H9 (cell line): ENCODE measurements at regions not wholly inside any gene's neighbourhood (a gene's known extent, or its start where the extent isn't known, plus 50 kb on each side); places are given as distances from the start of the nearest gene placed in this dataset.

Experiments
- DNase-seq: peaks from one replicate; pipeline ENCODE4 v3.0.0-alpha.2; 2017
- H2AFZ ChIP-seq: one replicate; pipeline ENCODE4 v1.6.1; 2013; ENCODE audit warnings: mild to moderate bottlenecking, low read length, control low read depth, moderate library complexity
- H2AK5ac ChIP-seq: 2 replicates; pipeline ENCODE4 v1.6.1; 2013; ENCODE audit warnings: low read length, control low read depth, mixed read lengths; ENCODE audit not compliant: insufficient read length
- H2BK120ac ChIP-seq: one replicate; pipeline ENCODE4 v1.6.1; 2013; ENCODE audit warnings: low read depth, mild to moderate bottlenecking, low read length, control low read depth, inconsistent platforms; ENCODE audit not compliant: poor library complexity, severe bottlenecking
- H2BK12ac ChIP-seq: 2 replicates; pipeline ENCODE4 v1.6.1; 2013; ENCODE audit warnings: low read length, control low read depth, mixed read lengths, low read depth; ENCODE audit not compliant: insufficient read length
- H2BK15ac ChIP-seq: 2 replicates; pipeline ENCODE4 v1.6.1; 2013; ENCODE audit warnings: low read depth, low read length, control low read depth
- H2BK20ac ChIP-seq: one replicate; pipeline ENCODE4 v1.6.1; 2013; ENCODE audit warnings: low read depth, mild to moderate bottlenecking, low read length, control low read depth, inconsistent platforms; ENCODE audit not compliant: poor library complexity, severe bottlenecking
- H2BK5ac ChIP-seq: 2 replicates; pipeline ENCODE4 v1.6.1; 2013; ENCODE audit warnings: low read length, control low read depth, mixed read lengths; ENCODE audit not compliant: insufficient read length
- H3K14ac ChIP-seq: 2 replicates; pipeline ENCODE4 v1.6.1; 2013; ENCODE audit warnings: low read length, control low read depth; ENCODE audit not compliant: insufficient read depth
- H3K18ac ChIP-seq: 2 replicates; pipeline ENCODE4 v1.6.1; 2013; ENCODE audit warnings: low read depth, mild to moderate bottlenecking, mixed read lengths, low read length, control low read depth; ENCODE audit not compliant: insufficient read length
- H3K23ac ChIP-seq: 2 replicates; pipeline ENCODE4 v1.6.1; 2013; ENCODE audit warnings: low read length, control low read depth, mixed read lengths, low read depth; ENCODE audit not compliant: insufficient read length
- H3K23me2 ChIP-seq: 2 replicates; pipeline ENCODE4 v1.6.1; 2013; ENCODE audit warnings: low read depth, mild to moderate bottlenecking, mixed read lengths, low read length, control low read depth; ENCODE audit not compliant: insufficient read length, poor library complexity, severe bottlenecking
- H3K27ac ChIP-seq: 2 replicates; pipeline ENCODE4 v1.5.1; 2013; ENCODE audit warnings: low read length, control low read depth, mixed read lengths, low read depth; ENCODE audit not compliant: insufficient read length
- H3K27me3 ChIP-seq: 2 replicates; pipeline ENCODE4 v1.6.1; 2013; ENCODE audit warnings: low read length, control low read depth, inconsistent platforms; ENCODE audit not compliant: insufficient read depth
- H3K4ac ChIP-seq: 2 replicates; pipeline ENCODE4 v1.6.1; 2013; ENCODE audit warnings: low read depth, mild to moderate bottlenecking, control low read depth, inconsistent platforms, low read length, moderate library complexity
- H3K4me1 ChIP-seq: 2 replicates; pipeline ENCODE4 v1.6.1; 2013; ENCODE audit warnings: low read length, control low read depth, inconsistent platforms; ENCODE audit not compliant: insufficient read depth
- H3K4me2 ChIP-seq: 2 replicates; pipeline ENCODE4 v1.6.1; 2013; ENCODE audit warnings: low read length, control low read depth, mixed read lengths; ENCODE audit not compliant: insufficient read length, insufficient read depth
- H3K56ac ChIP-seq: 2 replicates; pipeline ENCODE4 v1.6.1; 2013; ENCODE audit warnings: low read depth, mild to moderate bottlenecking, mixed read lengths, low read length, control low read depth; ENCODE audit not compliant: insufficient read length
- H3K79me1 ChIP-seq: 2 replicates; pipeline ENCODE4 v1.6.1; 2013; ENCODE audit warnings: low read depth, mild to moderate bottlenecking, moderate library complexity, low read length, control low read depth, inconsistent platforms; ENCODE audit not compliant: insufficient read depth, poor library complexity, severe bottlenecking
- H3K79me2 ChIP-seq: 2 replicates; pipeline ENCODE4 v1.6.1; 2013; ENCODE audit warnings: low read length, control low read depth, inconsistent platforms; ENCODE audit not compliant: insufficient read depth
- H3K9ac ChIP-seq: 2 replicates; pipeline ENCODE4 v1.6.1; 2013; ENCODE audit warnings: low read length, control low read depth, mixed read lengths; ENCODE audit not compliant: insufficient read length; ENCODE audit errors: extremely low read depth
- H3K9me3 ChIP-seq: one replicate; pipeline ENCODE4 v1.6.1; 2013; ENCODE audit warnings: low read depth, low read length, inconsistent platforms; ENCODE audit not compliant: control insufficient read depth
- H3T11ph ChIP-seq: one replicate; pipeline ENCODE4 v1.6.1; 2013; ENCODE audit warnings: mild to moderate bottlenecking, low read length, control low read depth, inconsistent platforms
- H4K20me1 ChIP-seq: one replicate; pipeline ENCODE4 v1.6.1; 2013; ENCODE audit not compliant: control insufficient read depth, insufficient read length, insufficient read depth
- H4K5ac ChIP-seq: 2 replicates; pipeline ENCODE4 v1.6.1; 2013; ENCODE audit warnings: low read depth, mild to moderate bottlenecking, mixed read lengths, low read length, control low read depth; ENCODE audit not compliant: insufficient read length
- H4K8ac ChIP-seq: replicated peaks from 2 replicates; pipeline ENCODE4 v1.6.1; 2013; ENCODE audit warnings: low read length, control low read depth, mixed read lengths, low read depth; ENCODE audit not compliant: insufficient read length
- H4K91ac ChIP-seq: 2 replicates; pipeline ENCODE4 v1.6.1; 2013; ENCODE audit warnings: low read depth, mild to moderate bottlenecking, moderate library complexity, mixed read lengths, low read length, control low read depth; ENCODE audit not compliant: insufficient read length
- H3K27ac Mint-ChIP-seq, 3 experiments: 2 replicates in 2 of 3; 3 replicates in 1 of 3; pipeline ENCODE4 v1.8.0; 2020 to 2021; ENCODE audit warnings: mixed read lengths in 3 of 3, mild to moderate bottlenecking in 1 of 3, moderate library complexity in 1 of 3
- H3K27me3 Mint-ChIP-seq: 2 replicates; pipeline ENCODE4 v1.8.0; 2021; ENCODE audit warnings: low read depth, mild to moderate bottlenecking, moderate library complexity, mixed read lengths
- H3K36me3 Mint-ChIP-seq, 3 experiments: 2 replicates in 2 of 3; 3 replicates in 1 of 3; pipeline ENCODE4 v1.8.0; 2020 to 2021; ENCODE audit warnings: low read depth in 3 of 3, mixed read lengths in 3 of 3; ENCODE audit not compliant: insufficient read depth in 1 of 3
- H3K4me1 Mint-ChIP-seq, 2 experiments: 2 replicates each; pipeline ENCODE4 v1.8.0; 2020; ENCODE audit warnings: mixed read lengths in 2 of 2
- H3K4me3 Mint-ChIP-seq, 2 experiments: 2 replicates in 1 of 2; 3 replicates in 1 of 2; pipeline ENCODE4 v1.8.0; 2020 to 2021; ENCODE audit warnings: mild to moderate bottlenecking in 2 of 2, mixed read lengths in 2 of 2, moderate library complexity in 1 of 2
- H3K9me3 Mint-ChIP-seq, 2 experiments: 2 replicates in 1 of 2; 3 replicates in 1 of 2; pipeline ENCODE4 v1.8.0; 2020; ENCODE audit warnings: mild to moderate bottlenecking in 2 of 2, mixed read lengths in 2 of 2, moderate library complexity in 1 of 2
- TF ChIP-seq, protein P1 (sequence below): fragments of 200-600 bp; sonication (generic); conservative IDR thresholded peaks from 3 replicates; pipeline ENCODE4 v1.8.0; 2021; ENCODE audit warnings: antibody characterized with exemption, mild to moderate bottlenecking

GRCh38 chr5:52587131-52587530, 200.6 kb upstream of the ITGA1 start:
- Histone ChIP-seq H2BK15ac (no peak overlapping the region), H3K27ac (no peak overlapping the region), H3K79me1 (no peaks in the 10 kb centered on the region), H3K79me2 (no peaks in the 10 kb centered on the region), H3K56ac (no peak overlapping the region), H4K20me1 (no peaks in the 10 kb centered on the region), H3K14ac (no peak overlapping the region), H3K4me2 (no peak overlapping the region), H2BK120ac (no peak overlapping the region), H4K8ac (no peak overlapping the region), H3K4ac (no peak overlapping the region), H3K23me2 (no peaks in the 10 kb centered on the region), H3K9me3 (no peaks in the 10 kb centered on the region), H2BK5ac (no peak overlapping the region), H3K27me3 (no peaks in the 10 kb centered on the region), H3K23ac (no peak overlapping the region), H3K4me1 (no peaks in the 10 kb centered on the region), H3K9ac (no peak overlapping the region), H2BK20ac (no peak overlapping the region), H2AFZ (no peak overlapping the region), H2AK5ac (no peak overlapping the region), H3K18ac (no peak overlapping the region), H4K91ac (no peak overlapping the region), H2BK12ac (no peak overlapping the region), H3T11ph (no peak overlapping the region), H4K5ac (no peak overlapping the region)
- TF ChIP-seq, protein P1, sequence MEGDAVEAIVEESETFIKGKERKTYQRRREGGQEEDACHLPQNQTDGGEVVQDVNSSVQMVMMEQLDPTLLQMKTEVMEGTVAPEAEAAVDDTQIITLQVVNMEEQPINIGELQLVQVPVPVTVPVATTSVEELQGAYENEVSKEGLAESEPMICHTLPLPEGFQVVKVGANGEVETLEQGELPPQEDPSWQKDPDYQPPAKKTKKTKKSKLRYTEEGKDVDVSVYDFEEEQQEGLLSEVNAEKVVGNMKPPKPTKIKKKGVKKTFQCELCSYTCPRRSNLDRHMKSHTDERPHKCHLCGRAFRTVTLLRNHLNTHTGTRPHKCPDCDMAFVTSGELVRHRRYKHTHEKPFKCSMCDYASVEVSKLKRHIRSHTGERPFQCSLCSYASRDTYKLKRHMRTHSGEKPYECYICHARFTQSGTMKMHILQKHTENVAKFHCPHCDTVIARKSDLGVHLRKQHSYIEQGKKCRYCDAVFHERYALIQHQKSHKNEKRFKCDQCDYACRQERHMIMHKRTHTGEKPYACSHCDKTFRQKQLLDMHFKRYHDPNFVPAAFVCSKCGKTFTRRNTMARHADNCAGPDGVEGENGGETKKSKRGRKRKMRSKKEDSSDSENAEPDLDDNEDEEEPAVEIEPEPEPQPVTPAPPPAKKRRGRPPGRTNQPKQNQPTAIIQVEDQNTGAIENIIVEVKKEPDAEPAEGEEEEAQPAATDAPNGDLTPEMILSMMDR = no peak
- H3K4me3 Mint-ChIP-seq = no peak overlapping the region
- no peaks in the 10 kb centered on the region for H3K27me3 Mint-ChIP-seq
- H3K27ac Mint-ChIP-seq = no peak overlapping the region
- no peaks in the 10 kb centered on the region for H3K9me3 Mint-ChIP-seq
- H3K4me1 Mint-ChIP-seq = no peaks in the 10 kb centered on the region
- H3K36me3 Mint-ChIP-seq = no peaks in the 10 kb centered on the region
- no peak for DNase-seq
